Endothelial cell of umbilical vein (primary cell): ENCODE measurements at regions not wholly inside any gene's neighbourhood (a gene's known extent, or its start where the extent isn't known, plus 50 kb on each side); places are given as distances from the start of the nearest gene placed in this dataset.

Source experiments
- CTCF ChIP-seq, 2 donors: IDR thresholded peaks; 1 replicate in 1 of 2; 2 replicates in 1 of 2; pipeline ENCODE4 v1.5.1; 2011; ENCODE audit warnings: low read length in 2 of 2, mild to moderate bottlenecking in 2 of 2, moderate library complexity in 2 of 2, control low read depth in 1 of 2, inconsistent platforms in 1 of 2, low read depth in 1 of 2; ENCODE audit not compliant: insufficient read depth in 1 of 2; ENCODE audit errors: extremely low read depth in 1 of 2
- EZH2 ChIP-seq: IDR thresholded peaks from 2 replicates; pipeline ENCODE4 v1.6.1; 2012; ENCODE audit warnings: borderline replicate concordance, low read depth, mild to moderate bottlenecking, moderate library complexity, low read length, inconsistent platforms; ENCODE audit not compliant: severe bottlenecking
- JUN ChIP-seq: IDR thresholded peaks from 2 replicates; pipeline ENCODE4 v1.6.1; 2011; ENCODE audit warnings: borderline replicate concordance, low read depth; ENCODE audit not compliant: insufficient read length, insufficient read depth
- MYC ChIP-seq: IDR thresholded peaks from one replicate; pipeline ENCODE4 v1.6.1; 2011; ENCODE audit warnings: mild to moderate bottlenecking, low read depth, low read length
- POLR2A ChIP-seq: IDR thresholded peaks from 2 replicates; pipeline ENCODE4 v1.6.1; 2012; ENCODE audit warnings: low read depth, mild to moderate bottlenecking, control low read depth, low read length
- POLR2AphosphoS5 ChIP-seq: IDR thresholded peaks from 2 replicates; pipeline ENCODE4 v1.6.1; 2012; ENCODE audit warnings: low read depth, mild to moderate bottlenecking, control low read depth, low read length, moderate library complexity; ENCODE audit not compliant: insufficient read depth
- TF ChIP-seq, protein P1 (sequence below): IDR thresholded peaks from 2 replicates; pipeline ENCODE4 v1.6.1; 2011; ENCODE audit not compliant: insufficient read depth, insufficient read length

DNA sequence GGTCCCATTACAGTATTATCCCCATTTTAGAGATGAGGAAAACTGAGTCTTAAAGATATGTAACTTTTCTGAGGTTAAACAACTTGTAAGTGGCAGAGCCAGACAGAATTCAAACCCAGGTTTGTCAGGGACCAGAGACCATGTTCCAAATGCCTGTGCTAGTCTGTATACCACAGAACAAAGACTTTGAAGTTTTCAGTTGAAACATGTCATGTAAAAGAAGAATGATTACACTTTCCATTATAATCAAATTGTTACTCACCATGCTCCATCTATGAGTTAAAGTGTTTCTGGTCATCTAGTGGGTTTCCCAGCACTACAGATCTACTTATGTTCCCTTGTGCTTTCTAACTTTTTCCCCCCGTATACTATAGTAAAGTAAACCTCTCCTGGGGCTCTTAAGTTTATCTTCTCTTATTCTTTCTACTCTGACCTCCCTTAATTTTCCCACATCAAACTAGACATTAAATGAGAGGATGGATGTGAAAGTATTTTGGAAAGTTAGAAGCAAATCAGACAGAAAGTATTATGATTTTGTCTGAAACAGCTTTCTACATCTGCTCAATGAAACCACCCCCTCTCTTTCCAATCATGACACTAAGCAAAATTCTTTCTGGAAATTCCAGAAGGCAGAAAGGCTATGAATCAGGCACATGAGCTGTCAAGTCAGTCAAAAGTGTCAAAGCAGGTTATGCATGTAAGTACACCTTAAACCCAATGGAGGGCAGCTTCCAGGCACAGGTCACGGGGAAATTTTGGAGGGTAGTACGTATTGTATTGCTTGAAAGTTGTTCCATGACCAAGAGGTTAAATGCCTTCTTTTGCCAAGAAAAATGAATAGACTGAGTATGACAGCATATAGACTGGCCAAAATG, 132.7 kb upstream of the MAP3K7 start:
- TF ChIP-seq POLR2A = no peak
- TF ChIP-seq CTCF (IDR thresholded peaks at IDR 0.05; ENCODE audit: extremely low read depth in 1 of 2, insufficient read depth in 1 of 2, low read depth in 1 of 2, low read length in 2 of 2) = no peak
- no peak for TF ChIP-seq EZH2
- TF ChIP-seq JUN = no peak
- TF ChIP-seq MYC = no peak
- no peak for TF ChIP-seq POLR2AphosphoS5
- TF ChIP-seq, protein P1, sequence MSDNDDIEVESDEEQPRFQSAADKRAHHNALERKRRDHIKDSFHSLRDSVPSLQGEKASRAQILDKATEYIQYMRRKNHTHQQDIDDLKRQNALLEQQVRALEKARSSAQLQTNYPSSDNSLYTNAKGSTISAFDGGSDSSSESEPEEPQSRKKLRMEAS = no peak
